ENCODE measurements at regions not wholly inside any gene's neighbourhood (a gene's known extent, or its start where the extent isn't known, plus 50 kb on each side); places are given as distances from the start of the nearest gene placed in this dataset.

GRCh38 chr16:8230497-8230896 is 359.8 kb downstream of the TMEM114 start:
- no peak for TF ChIP-seq RAD21 (conservative IDR thresholded peaks at IDR 0.05 in 1 of 2, IDR thresholded peaks at IDR 0.05 in 1 of 2)
- no peak for TF ChIP-seq KDM1A (IDR thresholded peaks at IDR 0.05; ENCODE audit: low read depth)
- TF ChIP-seq HOXB5 (CRISPR knock-in tag; IDR thresholded peaks at IDR 0.05) = no peak
- no peak for TF ChIP-seq EHMT2 (IDR thresholded peaks at IDR 0.05; ENCODE audit: low read depth)
- no peak for TF ChIP-seq NR3C1 (IDR thresholded peaks at IDR 0.05)
- TF ChIP-seq FOSB (CRISPR knock-in tag; IDR thresholded peaks at IDR 0.05) = no peak
- TF ChIP-seq ESRRA (IDR thresholded peaks at IDR 0.05; ENCODE audit: borderline replicate concordance, low read length) = no peak
- no peak for TF ChIP-seq ATOH8 (CRISPR knock-in tag; IDR thresholded peaks at IDR 0.05; ENCODE audit: low read depth)
- no peak for TF ChIP-seq E2F6 (IDR thresholded peaks at IDR 0.05; ENCODE audit: borderline replicate concordance, low read depth)
- no peak for TF ChIP-seq RARB (CRISPR knock-in tag; IDR thresholded peaks at IDR 0.05)
- H3K4me1 ChIP-seq = no peaks in the 10 kb centered on the region
- H3K27ac ChIP-seq = no peak overlapping the region
- H3K4me2 ChIP-seq = no peak overlapping the region
- no peaks in the 10 kb centered on the region for H3K9me3 ChIP-seq
- FAIRE-seq (no peak), DNase-seq (ENCODE audit: low read depth in 1 of 2, low spot score in 1 of 2) (no peak), ATAC-seq (no peak)
- ChIA-PET CTCF (interaction anchor here (1.5 kb wide), 1 partner anchor 9 kb away, joined by 3 read pairs; no protein-coding TSS in a partner anchor), POLR2A (no interaction called here)
- no peak overlapping the region for H3K4me3 ChIP-seq
- WGBS (ENCODE audit: missing lambda C conversion rate) = 4% methylated on average over 4 of the region's 4 CpGs

GRCh38 chr16:8229011-8229520 is 361.2 kb downstream of the TMEM114 start:
- no peaks in the 10 kb centered on the region for H3K4me1 ChIP-seq
- FAIRE-seq (no peak), DNase-seq (ENCODE audit: low read depth in 1 of 2, low spot score in 1 of 2) (no peak), ATAC-seq (no peak)
- WGBS (ENCODE audit: missing lambda C conversion rate) = 3% methylated on average over 7 of the region's 7 CpGs
- H3K27ac ChIP-seq = no peak overlapping the region
- H3K4me2 ChIP-seq = no peak overlapping the region
- ChIA-PET POLR2A (no interaction called here), CTCF (no interaction called here)
- no peaks in the 10 kb centered on the region for H3K9me3 ChIP-seq
- TF ChIP-seq GATA3 (IDR thresholded peaks at IDR 0.05; ENCODE audit: borderline replicate concordance) = no peak
- H3K4me3 ChIP-seq = no peak overlapping the region

GRCh38 chr16:8217201-8217600 is 373.1 kb downstream of the TMEM114 start:
- DNase-seq (ENCODE audit: low read depth in 1 of 2, low spot score in 1 of 2) = no peak
- no peak for ATAC-seq
- TF ChIP-seq MYC (IDR thresholded peaks at IDR 0.05; ENCODE audit: borderline replicate concordance, low read length) = no peak
- no peak for TF ChIP-seq RNF2 (IDR thresholded peaks at IDR 0.05; ENCODE audit: borderline replicate concordance, low read depth)
- no peak for TF ChIP-seq CHD2 (IDR thresholded peaks at IDR 0.05; ENCODE audit: low read length, partially characterized antibody)
- TF ChIP-seq PHF8 (IDR thresholded peaks at IDR 0.05; ENCODE audit: borderline replicate concordance, low read depth) = no peak
- no peak for TF ChIP-seq EHF (CRISPR knock-in tag; IDR thresholded peaks at IDR 0.05)
- TF ChIP-seq KDM1A (IDR thresholded peaks at IDR 0.05; ENCODE audit: low read depth) = no peak
- 0% methylated on average over 2 of the region's 2 CpGs for WGBS (ENCODE audit: missing lambda C conversion rate)
- H3K9me3 ChIP-seq = no peaks in the 10 kb centered on the region
- no peak overlapping the region for H3K27ac ChIP-seq
- POLR2A ChIA-PET = no interaction called here
- no peak overlapping the region for H3K4me2 ChIP-seq
- no peak overlapping the region for H3K4me3 ChIP-seq
- CTCF ChIA-PET = no interaction called here
- H3K4me1 ChIP-seq = no peaks in the 10 kb centered on the region
- no peak for FAIRE-seq

- FAIRE-seq = no peak
These were observed 385.5 kb downstream of the TMEM114 start for GRCh38 chr16:8204769-8205168.

More at GRCh38 chr16:8204769-8205168, 385.5 kb downstream of the TMEM114 start:
- CTCF ChIA-PET = interaction anchor here (0.6 to 2.2 kb wide), 3 partner anchors 10 to 765 kb away, joined by 3 to 7 read pairs (median 3); no protein-coding TSS in a partner anchor
- DNase-seq (ENCODE audit: low read depth in 1 of 2, low spot score in 1 of 2) (no peak), ATAC-seq (no peak)
- WGBS (ENCODE audit: missing lambda C conversion rate) = 0% methylated on average over 1 of the region's 1 CpG
- peak in 1 of 2 experiments; percentile 29; a peak in 1 of 4 replicates for TF ChIP-seq CEBPB (IDR thresholded peaks at IDR 0.05)
- no peak for TF ChIP-seq BCL3 (IDR thresholded peaks at IDR 0.05)
- no peaks in the 10 kb centered on the region for H3K4me1 ChIP-seq
- H3K4me2 ChIP-seq = no peak overlapping the region
- no peak overlapping the region for H3K27ac ChIP-seq
- POLR2A ChIA-PET = no interaction called here
- H3K4me3 ChIP-seq = no peak overlapping the region
- no peaks in the 10 kb centered on the region for H3K9me3 ChIP-seq

All from A549 (cell line).